Muscle of back (tissue), 3 donors: ENCODE measurements at regions not wholly inside any gene's neighbourhood (a gene's known extent, or its start where the extent isn't known, plus 50 kb on each side); places are given as distances from the start of the nearest gene placed in this dataset.

Experiments used
- DNase-seq, 3 donors: peaks; one replicate each; pipeline versions ENCODE4 v3.0.0 to v3.0.0-alpha.2; 2013

DNA sequence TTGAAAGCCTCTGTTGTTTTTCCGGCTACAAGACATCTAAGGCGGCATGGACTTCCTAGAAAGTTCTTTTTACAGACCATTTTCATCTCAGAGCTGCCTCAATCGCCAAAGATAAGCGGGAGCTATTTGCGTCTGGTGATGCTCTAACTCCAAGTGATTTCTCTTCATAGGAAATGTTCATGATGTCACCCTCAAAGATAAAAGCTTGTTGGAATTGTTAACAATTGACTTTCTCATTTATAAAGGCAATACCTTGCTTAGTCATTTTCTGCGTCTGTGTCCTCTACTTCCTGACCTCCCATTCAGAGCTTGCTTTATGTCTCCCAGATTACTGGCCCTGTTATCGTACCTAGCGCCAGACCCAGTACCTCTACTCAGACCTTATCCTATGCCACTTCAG, 259.0 kb upstream of the G2E3 start:
- DNase-seq = no peak

DNA sequence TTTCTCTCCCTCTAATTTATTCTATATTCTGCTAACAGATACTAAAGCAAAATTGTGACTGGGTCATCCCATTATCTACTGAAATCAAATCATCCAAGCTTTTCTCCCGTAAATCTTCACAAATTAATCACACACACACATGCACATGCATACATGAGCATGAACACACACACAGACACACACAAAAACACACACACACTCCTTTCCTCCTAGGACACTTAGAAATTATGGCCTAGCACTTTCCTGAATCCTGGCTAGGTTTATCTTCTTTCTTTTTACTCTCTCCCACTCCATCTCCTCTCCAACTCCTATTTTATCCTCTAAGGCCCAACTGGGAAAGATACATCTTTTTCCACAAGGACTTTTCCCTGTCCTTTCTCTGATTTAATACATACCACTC, 255.6 kb upstream of the G2E3 start:
- no peak for DNase-seq

DNA sequence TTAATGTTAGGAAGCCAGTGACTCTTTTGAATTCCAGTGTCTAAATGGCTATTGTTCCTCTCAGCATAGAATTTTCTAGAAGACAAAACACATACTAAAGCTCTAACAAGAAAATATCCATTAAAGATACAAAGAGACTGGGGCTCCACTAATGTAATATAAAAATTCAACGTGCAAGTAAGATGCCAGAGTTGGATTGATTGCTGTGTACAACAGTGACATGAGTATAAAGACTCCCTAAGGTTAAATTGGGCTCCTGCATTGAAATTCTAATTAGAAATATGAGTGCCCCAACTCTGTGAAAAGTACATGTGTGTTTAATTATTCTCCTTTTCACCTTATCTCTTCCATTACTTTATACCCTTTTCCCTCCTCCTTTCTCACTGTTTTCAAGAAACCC, 253.6 kb upstream of the G2E3 start:
- DNase-seq = no peak

DNA sequence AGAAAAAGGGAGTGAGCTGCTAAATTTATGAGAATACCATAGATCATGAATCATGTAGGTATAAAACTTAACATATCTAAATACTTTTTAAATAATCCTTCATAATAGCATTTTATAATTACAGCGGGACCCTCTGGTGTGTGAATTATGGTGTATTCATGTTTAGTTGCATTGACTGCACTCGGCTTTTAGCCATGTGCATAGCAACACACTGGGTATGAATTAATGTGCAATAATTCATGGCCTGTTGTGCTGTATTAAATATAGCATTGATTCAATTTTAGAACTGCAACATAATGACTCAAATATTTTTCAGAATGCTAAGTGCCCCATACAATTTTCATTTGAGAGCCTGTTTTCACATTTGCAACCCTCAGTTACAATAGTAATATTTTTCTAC, 249.6 kb upstream of the G2E3 start:
- DNase-seq = no peak

DNA sequence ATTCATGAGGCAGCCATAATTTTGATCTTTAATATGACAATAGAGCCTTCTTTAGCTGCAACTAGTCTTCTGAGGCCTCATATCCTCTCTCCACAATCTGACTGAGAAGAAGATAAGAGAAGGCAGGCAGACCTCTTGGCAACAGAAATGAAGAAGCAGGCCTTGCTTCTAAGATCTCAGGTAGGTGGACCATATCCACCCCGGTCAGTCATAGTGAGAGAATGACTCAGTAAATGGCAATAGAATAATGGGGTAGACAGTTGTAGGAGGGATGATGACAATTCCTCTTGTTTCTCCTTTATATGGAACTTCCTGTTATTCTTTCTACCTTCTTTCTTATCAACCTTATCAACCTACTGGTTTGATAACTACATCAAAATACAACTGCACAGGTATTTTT, 246.7 kb upstream of the G2E3 start:
- no peak for DNase-seq

DNA sequence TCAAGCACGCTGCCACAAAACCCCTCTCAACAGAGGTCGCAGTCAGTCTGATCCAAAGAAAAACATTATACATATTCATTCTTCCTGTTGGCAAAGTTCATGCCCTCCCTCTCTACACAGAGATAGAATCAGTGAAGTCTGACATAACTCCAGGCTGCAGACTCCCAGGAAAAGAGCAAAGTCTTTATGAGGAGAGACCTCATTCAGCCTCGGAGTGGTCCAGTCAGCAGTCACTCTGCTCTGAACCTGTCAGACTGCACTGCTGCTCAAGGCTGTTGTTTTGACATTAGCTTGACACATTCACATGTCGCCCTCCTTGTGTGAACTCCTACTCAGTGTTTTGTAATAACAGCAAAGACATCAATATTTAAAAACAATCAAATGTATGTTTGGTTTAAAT, 241.2 kb upstream of the G2E3 start:
- DNase-seq = no peak

DNA sequence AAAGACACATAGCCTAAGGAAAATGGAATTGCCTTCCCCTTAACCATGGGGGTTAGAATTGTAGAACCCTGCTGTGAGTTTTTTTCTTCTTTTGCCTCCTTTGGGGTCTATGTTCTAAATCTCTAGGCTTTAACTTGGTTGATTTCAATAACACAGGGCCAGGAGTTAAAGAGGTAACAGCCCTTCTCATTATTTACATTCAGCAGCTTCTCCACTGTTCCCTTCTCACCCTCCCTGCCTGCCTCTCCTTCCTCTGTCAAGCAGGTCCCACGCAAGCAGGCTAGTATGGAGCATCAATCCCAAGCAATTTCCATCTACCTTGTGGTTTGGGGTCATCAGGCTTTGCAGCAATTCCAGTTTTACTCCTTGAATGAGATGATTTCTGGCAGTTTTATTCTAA, 236.1 kb upstream of the G2E3 start:
- DNase-seq = no peak

DNA sequence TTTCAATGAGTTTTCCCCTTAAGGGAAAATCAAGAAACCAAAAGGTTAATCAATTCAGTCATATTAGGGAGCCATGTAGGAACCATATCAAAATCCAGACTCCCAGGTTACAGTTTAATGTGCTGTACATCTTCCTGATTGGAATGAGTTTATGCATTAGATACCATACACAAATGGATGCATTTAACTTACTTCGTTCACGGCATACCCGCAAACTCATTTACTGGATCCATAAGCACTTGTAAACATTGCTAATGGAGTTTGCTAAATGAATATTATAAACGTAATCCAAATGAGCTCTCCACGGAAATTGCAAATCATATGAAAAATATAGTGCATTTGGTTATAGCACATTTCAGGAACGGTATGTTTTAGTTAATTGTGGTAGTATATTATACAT, 228.9 kb upstream of the G2E3 start:
- no peak for DNase-seq

DNA sequence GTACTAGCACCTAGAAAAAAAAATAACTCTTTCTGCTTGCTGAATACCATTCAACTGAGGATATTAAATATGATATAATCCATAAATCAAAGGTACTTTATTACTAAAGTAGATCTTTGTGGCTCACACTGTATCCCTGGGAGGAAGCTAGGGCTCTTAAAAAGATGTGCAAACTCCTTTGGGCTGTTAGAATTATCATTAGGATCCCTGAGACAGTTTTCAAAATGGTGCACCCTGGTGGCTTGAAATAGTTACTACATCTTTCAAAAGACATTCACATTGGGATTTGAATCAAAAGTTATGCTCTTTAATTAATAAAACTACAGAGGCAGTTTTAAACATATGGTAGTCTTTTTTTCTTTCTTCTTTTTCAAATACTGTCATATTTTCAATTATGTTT, 228.5 kb upstream of the G2E3 start:
- no peak for DNase-seq

DNA sequence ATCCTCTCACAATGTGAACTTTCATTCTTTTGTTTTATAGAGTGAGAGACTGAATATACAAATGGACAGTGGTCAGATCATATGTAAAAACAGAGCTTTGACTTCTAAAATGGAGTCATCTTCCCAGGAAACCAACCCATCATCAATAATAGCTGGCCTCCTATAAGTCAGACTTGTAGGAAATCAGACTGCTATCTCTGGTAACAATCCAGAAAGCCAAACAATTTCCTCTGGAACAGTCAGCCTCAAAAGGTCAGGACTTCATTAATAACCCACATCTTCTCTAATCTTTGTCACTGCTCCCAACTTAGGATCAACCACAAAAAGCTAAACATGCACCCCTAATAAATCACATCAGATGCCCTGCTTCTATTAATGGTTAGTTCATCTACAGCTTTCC, 227.9 kb upstream of the G2E3 start:
- DNase-seq = no peak

DNA sequence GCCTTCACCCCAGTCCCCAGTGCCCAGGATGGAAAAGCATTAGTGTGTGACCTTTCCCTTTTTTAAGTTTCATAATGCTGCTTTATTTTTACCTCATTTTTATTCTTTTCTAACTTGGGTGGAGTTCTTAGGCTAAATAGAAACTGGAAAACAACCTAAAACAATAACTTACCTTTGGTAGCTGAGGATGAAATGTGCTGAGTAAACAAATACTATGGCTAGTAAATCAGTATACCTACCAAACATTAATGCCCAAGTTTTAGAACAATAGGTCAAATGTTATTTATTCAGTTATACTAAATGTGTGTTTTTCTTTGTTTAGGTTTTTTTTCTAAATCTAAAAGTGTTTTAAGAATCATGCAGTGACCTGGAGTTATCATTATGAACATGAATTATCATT, 226.6 kb upstream of the G2E3 start:
- DNase-seq = no peak

DNA sequence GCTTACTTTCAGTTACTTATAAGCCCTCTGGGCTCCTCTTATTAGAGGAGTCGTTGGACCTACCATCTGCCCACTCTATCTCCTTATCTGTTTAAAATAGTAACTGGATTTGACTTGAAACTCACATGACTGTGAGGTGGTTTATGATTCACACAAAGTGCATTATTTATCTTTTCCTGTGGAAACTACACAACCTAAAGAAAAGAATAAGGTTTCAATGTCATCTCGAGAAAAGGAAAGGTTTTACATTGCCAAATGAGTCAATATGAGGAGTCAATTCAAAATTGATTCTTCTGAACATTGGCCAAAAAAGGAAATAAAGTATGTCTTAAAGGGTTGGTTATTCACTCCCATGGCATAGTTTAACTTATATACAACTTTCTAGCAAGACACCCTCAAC, 225.0 kb upstream of the G2E3 start:
- no peak for DNase-seq

DNA sequence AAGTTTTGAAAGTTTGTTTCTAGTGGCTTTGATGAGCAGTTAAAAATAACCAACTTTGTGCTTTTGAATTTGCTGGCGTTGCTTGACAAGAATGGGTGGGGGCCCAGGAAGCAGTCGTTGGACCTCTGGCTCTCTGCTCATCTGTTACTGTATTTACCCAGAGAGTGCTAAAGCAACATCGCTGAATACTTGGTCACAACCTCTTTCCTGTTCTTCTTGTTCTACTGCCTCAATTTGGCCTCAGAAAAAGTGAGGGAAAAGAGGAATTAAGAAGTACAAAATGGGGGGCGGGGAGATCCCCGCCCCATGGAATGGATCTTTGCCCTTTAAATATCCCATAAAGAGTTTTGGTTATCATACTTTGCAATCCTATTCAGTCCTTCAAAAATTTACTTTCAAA, 221.5 kb upstream of the G2E3 start:
- DNase-seq = peak in 1 of 3 donors; percentile 2

DNA sequence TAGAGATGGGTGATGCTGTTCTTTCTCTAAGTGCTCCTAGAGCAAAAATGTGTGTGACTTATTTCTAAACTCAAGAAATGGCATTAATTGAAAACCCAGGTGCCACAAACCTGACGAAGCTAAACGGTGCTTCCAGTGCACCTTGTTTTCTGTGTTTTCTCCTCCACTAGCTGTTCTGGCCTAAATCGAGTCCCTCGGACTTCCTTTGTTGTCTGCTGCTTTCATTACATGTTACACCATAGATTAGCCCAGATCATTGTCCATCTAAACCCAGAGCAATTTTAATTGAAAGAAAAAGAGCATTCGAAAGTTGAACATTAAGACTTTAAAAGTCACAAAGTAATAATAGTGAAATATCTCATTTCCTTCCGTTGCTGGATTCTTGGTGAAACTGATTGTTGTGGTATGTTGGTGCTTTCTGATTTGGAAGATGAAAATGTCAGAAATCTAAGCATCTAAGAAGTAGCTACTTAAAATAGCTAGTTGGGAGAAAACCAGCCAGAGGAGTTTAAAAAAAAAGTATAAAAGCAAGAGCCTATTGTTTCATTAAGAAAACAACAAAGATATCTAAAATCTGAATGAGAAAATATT, 219.6 kb upstream of the G2E3 start:
- no peak for DNase-seq

DNA sequence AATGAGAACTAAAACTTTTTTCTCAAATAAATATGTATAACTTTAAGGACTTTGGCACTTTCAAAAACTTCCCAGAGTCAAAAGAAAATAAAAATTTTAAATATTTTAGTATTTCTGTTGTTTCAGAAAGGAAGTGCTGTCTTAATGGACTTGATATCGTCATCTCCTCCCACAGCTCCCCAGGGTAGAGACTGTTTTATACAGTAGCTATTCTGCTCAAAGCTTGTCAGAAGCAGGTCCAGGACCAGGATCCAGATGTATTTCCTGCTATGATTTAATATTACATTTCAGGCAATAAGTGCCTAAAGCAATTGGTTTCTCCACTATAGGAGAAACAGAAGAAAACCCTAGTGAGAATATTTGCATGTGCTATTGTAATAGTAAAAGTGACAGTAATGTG, 218.5 kb upstream of the G2E3 start:
- DNase-seq = peak in 2 of 3 donors; percentile 12 to 38

DNA sequence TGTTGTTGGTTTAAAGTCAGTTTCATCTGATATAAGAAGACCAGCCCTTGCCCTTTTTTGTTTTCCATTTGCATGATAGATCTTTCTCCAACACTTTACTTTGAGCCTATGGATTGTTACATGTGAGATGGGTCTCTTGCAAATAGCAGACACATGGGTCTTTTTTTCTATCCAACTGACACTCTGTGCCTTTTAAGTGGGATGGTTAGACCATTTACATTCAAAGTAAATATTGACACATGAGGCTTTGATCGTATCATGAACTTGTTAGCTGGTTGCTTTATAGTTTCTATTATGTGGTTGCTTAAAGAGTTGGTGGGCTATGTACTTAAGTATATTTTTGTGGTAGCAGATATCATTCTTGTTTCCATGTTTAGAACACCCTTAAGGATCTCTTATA, 213.4 kb upstream of the G2E3 start:
- no peak for DNase-seq

DNA sequence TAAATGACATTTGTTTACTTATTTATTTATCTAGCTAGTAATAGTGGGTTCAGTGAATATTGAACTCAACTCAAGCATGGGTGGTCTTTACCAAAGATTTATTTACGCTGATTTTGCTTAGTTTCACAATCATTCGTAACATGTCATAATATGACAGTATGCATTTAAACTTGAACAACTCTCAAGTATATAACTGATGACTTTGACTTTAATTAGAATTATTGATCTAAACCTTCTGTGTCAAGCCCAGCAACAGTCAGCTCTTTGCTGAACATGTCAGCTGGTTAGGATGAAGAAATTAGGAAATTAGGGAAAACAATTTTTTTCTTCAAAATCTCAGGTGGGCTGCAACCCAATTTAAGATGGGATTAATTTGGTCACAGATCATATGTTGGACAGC, 210.5 kb upstream of the G2E3 start:
- DNase-seq = no peak

DNA sequence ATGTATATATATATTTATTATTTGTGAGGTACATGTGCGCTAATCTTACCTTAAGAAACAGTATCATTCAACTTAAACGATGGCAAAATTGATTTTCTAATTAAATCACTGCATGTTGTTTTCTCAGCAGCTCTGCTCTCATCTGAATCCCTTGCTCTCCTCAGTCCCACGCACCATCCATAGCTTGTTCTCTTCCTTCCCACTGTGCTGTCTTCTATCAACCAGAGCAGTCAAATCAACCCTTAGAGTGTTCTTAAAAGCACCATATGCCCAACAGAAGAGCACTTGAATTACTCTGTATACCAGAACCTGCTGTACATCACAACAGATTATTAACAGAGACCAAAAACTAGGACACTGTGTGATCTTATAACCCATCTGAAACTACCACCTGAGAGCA, 209.4 kb upstream of the G2E3 start:
- no peak for DNase-seq

DNA sequence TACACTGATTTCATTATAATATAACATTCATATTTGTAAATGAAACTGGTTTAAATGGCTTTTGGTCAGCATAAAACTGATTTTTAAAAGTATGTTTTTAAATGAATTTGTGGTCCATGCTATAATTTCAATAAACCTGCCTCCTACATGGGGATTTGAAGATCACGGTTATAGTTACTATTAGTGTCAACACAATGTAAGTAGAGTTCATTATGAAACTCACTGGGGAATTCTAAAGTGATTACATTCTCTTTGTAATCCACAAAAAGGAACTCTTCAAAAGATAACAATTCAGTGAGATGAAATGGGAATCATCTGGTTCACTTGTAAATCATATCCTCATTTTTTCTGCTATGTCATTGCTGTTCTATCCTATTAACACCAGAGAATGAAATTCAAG, 204.5 kb upstream of the G2E3 start:
- DNase-seq = no peak

DNA sequence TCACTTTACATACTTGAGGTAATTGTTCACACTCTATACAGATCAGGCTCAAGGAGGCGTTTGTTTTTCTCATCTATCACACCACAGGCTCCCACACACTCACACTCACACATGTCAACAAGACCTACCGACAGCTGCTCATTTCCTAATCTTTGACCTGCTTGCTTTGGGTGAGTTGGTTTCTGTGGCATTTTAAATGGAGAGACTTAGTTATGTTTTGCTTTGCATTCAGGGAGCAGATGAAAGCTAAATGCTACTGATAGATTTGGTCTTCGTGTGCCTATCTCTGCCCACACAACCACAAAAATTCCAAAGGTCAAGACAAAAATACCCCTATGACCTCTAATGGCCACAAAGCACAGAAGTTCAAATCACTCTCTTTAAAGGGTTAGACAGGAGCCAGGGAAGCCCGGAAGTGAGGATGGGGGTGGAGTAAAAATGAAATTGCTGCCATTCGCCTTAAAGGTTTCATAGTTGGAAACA, 203.5 kb upstream of the G2E3 start:
- no peak for DNase-seq

DNA sequence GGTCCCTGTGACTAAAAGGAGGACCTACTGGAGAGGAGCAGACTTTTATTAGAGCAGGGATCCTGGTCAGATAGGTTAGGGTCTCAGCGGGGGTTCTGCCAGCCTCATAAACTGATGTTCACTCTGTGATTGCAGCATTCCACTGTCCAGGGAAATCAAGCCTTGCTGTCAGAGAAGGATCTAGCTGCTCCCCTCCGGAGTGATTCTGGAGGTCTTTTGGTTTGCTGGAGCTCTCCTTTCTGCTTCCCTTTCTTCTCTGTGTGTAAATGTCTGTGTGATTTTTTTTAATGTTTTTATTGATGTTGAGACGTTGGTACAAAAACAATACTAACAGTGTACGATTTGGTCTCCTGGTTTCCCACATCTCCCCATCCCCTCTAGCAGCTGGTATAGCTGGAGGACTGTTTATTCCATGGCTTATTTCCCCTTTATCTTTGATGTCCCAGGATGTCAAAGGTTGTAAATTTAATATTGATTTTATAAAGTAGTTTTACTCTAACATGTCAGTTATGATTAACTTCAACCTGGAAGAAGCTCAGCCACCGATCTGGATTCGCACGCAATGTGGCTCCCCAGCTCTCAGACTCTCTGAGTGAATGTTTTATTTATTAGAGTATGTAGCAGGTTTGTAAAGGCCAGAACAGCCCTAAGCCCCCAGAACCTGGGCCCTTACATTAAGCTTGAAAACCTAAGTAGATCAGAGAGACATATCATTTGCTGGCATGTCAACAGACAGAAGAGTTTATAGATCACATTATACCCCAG, 202.3 kb upstream of the G2E3 start:
- DNase-seq = no peak

DNA sequence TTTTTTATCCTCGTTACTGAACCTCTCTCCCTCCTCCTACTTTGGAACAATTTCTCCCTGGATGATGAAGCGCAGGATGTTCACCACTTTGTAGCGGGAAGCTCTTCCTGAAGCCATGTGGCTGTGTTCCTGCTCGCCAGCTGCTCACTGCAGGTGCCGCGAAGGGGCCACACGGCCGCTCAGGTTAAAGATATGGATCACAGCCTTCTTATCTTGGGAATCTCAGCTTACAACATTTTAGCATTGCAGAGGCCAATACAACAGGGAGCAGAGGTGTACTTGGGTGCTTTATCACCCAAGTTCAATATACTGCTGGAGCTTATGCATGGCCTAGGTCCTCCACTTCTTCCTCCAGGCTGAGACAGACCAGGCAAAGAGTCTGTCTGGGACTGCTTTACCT, 201.2 kb upstream of the G2E3 start:
- no peak for DNase-seq

DNA sequence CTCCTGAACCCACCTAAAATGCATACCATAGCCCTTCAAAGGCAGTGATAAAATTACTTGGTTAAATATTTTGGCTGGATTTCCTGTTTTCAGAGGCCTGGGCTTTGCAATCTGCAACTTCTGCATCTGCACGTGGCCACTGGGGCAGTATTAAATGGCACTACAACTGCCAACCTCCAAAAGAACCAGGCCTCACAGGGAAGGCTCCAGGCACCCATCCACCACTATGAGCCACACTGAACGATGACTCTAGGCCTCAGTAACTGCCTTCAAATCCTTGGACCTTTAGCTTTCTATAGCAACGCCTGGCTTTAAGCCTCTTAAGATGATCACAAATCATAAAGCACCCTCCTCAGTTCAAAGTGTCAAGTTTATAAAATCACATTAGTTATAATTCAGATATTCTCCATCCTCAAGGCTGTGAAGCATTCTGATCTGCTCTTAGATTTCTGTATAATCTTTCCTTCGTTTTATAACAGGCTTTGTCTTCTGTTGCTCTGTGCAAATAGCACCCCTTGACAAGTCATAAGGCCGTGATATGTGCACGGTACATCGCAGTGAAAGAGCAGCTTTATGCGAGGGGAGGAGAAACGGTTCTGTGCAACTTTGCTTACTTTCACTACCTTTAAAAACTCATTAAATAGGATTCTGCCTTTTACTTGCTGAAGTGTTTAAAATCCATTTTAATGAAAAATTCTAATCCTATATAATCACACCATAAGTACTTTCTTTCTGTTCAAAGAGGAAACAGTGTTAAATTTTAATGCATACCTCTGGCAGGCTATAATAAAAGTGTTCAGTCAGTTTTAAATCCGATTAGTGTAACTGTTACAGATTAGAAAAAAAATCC, 196.4 kb upstream of the G2E3 start:
- DNase-seq = peak in 1 of 3 donors; percentile 3
